ENCODE measurements at regions not wholly inside any gene's neighbourhood (a gene's known extent, or its start where the extent isn't known, plus 50 kb on each side); places are given as distances from the start of the nearest gene placed in this dataset.

GRCh38 chr2:242063850-242064249 lies 194.3 kb downstream of the RTP5 start:
- TF ChIP-seq EP300 (IDR thresholded peaks at IDR 0.05; ENCODE audit: borderline replicate concordance): no peak
- no peak for TF ChIP-seq CEBPB (IDR thresholded peaks at IDR 0.05)
- TF ChIP-seq CREB1 (IDR thresholded peaks at IDR 0.05; ENCODE audit: low read depth): no peak
- TF ChIP-seq MAX (IDR thresholded peaks at IDR 0.05): no peak

Data from Ishikawa (cell line).